DOHH2 (cell line): ENCODE measurements at regions not wholly inside any gene's neighbourhood (a gene's known extent, or its start where the extent isn't known, plus 50 kb on each side); places are given as distances from the start of the nearest gene placed in this dataset.

Source experiments
- H3F3A ChIP-seq: fragments of 200-600 bp; sonication (generic), shearing (Covaris generic); 2 replicates; pipeline ENCODE4 v1.6.0; 2016; ENCODE audit warnings: antibody characterized with exemption, mild to moderate bottlenecking; ENCODE audit not compliant: control insufficient read depth, insufficient read depth
- H3K27ac ChIP-seq: fragments of 200-600 bp; sonication (generic); 2 replicates; pipeline ENCODE4 v1.5.1; 2014; ENCODE audit warnings: low read depth, mild to moderate bottlenecking, low read length, moderate library complexity
- H3K27me3 ChIP-seq: fragments of 200-600 bp; sonication (generic); 2 replicates; pipeline ENCODE4 v1.6.1; 2014; ENCODE audit warnings: mild to moderate bottlenecking, low read length, mixed read lengths; ENCODE audit not compliant: control insufficient read depth
- H3K36me3 ChIP-seq: fragments of 200-600 bp; sonication (generic); 2 replicates; pipeline ENCODE4 v1.6.1; 2014; ENCODE audit warnings: mild to moderate bottlenecking, low read length, moderate library complexity, mixed read lengths; ENCODE audit not compliant: control insufficient read depth
- H3K4me1 ChIP-seq: fragments of 200-600 bp; sonication (generic); 2 replicates; pipeline ENCODE4 v1.6.1; 2014; ENCODE audit warnings: mild to moderate bottlenecking, low read length, mixed read lengths; ENCODE audit not compliant: control insufficient read depth
- H3K4me2 ChIP-seq: fragments of 200-600 bp; sonication (generic); 2 replicates; pipeline ENCODE4 v1.6.0; 2014; ENCODE audit warnings: mild to moderate bottlenecking, low read length, moderate library complexity
- H3K4me3 ChIP-seq: fragments of 200-600 bp; sonication (generic); 2 replicates; pipeline ENCODE4 v1.5.1; 2014; ENCODE audit warnings: mild to moderate bottlenecking, low read length, mixed read lengths
- H3K79me2 ChIP-seq: fragments of 200-600 bp; sonication (generic); 2 replicates; pipeline ENCODE4 v1.6.1; 2014; ENCODE audit warnings: mild to moderate bottlenecking, low read length, mixed read lengths; ENCODE audit not compliant: control insufficient read depth
- H3K9me2 ChIP-seq: fragments of 200-600 bp; sonication (generic); replicated peaks from 2 replicates; pipeline ENCODE4 v1.6.1; 2014; ENCODE audit warnings: mild to moderate bottlenecking, low read length, mixed read lengths; ENCODE audit not compliant: control insufficient read depth
- H3K9me3 ChIP-seq: fragments of 200-600 bp; sonication (generic); 2 replicates; pipeline ENCODE4 v1.6.1; 2014; ENCODE audit warnings: antibody characterized with exemption, low read length, mixed read lengths; ENCODE audit not compliant: control insufficient read depth, insufficient read depth
- H4K20me1 ChIP-seq: fragments of 200-600 bp; sonication (generic); 2 replicates; pipeline ENCODE4 v1.6.0; 2014; ENCODE audit warnings: low read depth, mild to moderate bottlenecking, antibody characterized with exemption, low read length, moderate library complexity; ENCODE audit not compliant: control insufficient read depth, insufficient read depth
- CTCF ChIP-seq: fragments of 200-600 bp; sonication (generic); IDR thresholded peaks from one replicate; pipeline ENCODE4 v1.5.1; 2014; ENCODE audit warnings: antibody characterized with exemption, mild to moderate bottlenecking, low read depth, low read length; ENCODE audit not compliant: poor library complexity, severe bottlenecking
- EZH2phosphoT487 ChIP-seq: fragments of 200-600 bp; sonication (generic); IDR thresholded peaks from 2 replicates; pipeline ENCODE4 v1.6.1; 2017; ENCODE audit warnings: borderline replicate concordance, mild to moderate bottlenecking, antibody characterized with exemption, low read length, moderate library complexity, mixed read lengths

GRCh38 chrY:12271162-12271561, 429.9 kb upstream of the USP9Y start:
- H3K9me2 ChIP-seq = no peaks in the 10 kb centered on the region

GRCh38 chrY:12285608-12286007, 415.4 kb upstream of the USP9Y start:
- Histone ChIP-seq H3K4me1 (no peaks in the 10 kb centered on the region), H3K4me3 (no peak overlapping the region)

More at GRCh38 chrY:12271162-12271561, 429.9 kb upstream of the USP9Y start:
- TF ChIP-seq CTCF (no peak), EZH2phosphoT487 (no peak)
- no peaks in the 10 kb centered on the region for H3K9me3 ChIP-seq
- H3K4me2 ChIP-seq = no peak overlapping the region
- no peaks in the 10 kb centered on the region for H3K36me3 ChIP-seq
- H4K20me1 ChIP-seq = no peaks in the 10 kb centered on the region
- H3K4me1 ChIP-seq = no peaks in the 10 kb centered on the region
- no peak overlapping the region for H3K27ac ChIP-seq
- no peak overlapping the region for H3K4me3 ChIP-seq
- H3K79me2 ChIP-seq = no peaks in the 10 kb centered on the region
- H3K27me3 ChIP-seq = no peaks in the 10 kb centered on the region
- no peaks in the 10 kb centered on the region for H3F3A ChIP-seq

GRCh38 chrY:12288919-12289318, 412.1 kb upstream of the USP9Y start:
- Histone ChIP-seq H3K4me2 (no peak overlapping the region), H3F3A (no peaks in the 10 kb centered on the region), H3K9me2 (no peaks in the 10 kb centered on the region), H3K27ac (no peak overlapping the region), H3K27me3 (no peaks in the 10 kb centered on the region), H3K79me2 (no peaks in the 10 kb centered on the region), H3K36me3 (no peaks in the 10 kb centered on the region), H4K20me1 (no peaks in the 10 kb centered on the region), H3K4me3 (no peak overlapping the region), H3K4me1 (no peaks in the 10 kb centered on the region), H3K9me3 (no peaks in the 10 kb centered on the region)
- TF ChIP-seq EZH2phosphoT487 = no peak

More at GRCh38 chrY:12285608-12286007, 415.4 kb upstream of the USP9Y start:
- H3K9me2 ChIP-seq = no peaks in the 10 kb centered on the region
- no peaks in the 10 kb centered on the region for H3F3A ChIP-seq
- no peak overlapping the region for H3K4me2 ChIP-seq
- no peak for TF ChIP-seq CTCF
- TF ChIP-seq EZH2phosphoT487 = no peak
- H3K79me2 ChIP-seq = no peaks in the 10 kb centered on the region
- no peaks in the 10 kb centered on the region for H3K27me3 ChIP-seq
- H3K9me3 ChIP-seq = no peaks in the 10 kb centered on the region
- no peaks in the 10 kb centered on the region for H3K36me3 ChIP-seq
- H4K20me1 ChIP-seq = no peaks in the 10 kb centered on the region
- no peak overlapping the region for H3K27ac ChIP-seq

GRCh38 chrY:12289415-12289814, 411.6 kb upstream of the USP9Y start:
- H4K20me1 ChIP-seq = no peaks in the 10 kb centered on the region
- no peak overlapping the region for H3K4me3 ChIP-seq
- H3F3A ChIP-seq = no peaks in the 10 kb centered on the region
- no peak overlapping the region for H3K4me2 ChIP-seq
- no peaks in the 10 kb centered on the region for H3K27me3 ChIP-seq
- H3K4me1 ChIP-seq = no peaks in the 10 kb centered on the region
- no peaks in the 10 kb centered on the region for H3K36me3 ChIP-seq
- TF ChIP-seq EZH2phosphoT487 (no peak), CTCF (no peak)
- no peaks in the 10 kb centered on the region for H3K9me3 ChIP-seq
- H3K79me2 ChIP-seq = no peaks in the 10 kb centered on the region
- no peaks in the 10 kb centered on the region for H3K9me2 ChIP-seq
- no peak overlapping the region for H3K27ac ChIP-seq
